NCI-H146 treated with DMSO at 0.1 percent for 48 hours (cell line): ENCODE measurements at regions not wholly inside any gene's neighbourhood (a gene's known extent, or its start where the extent isn't known, plus 50 kb on each side); places are given as distances from the start of the nearest gene placed in this dataset.

Experiments
- DNase-seq: peaks from one replicate; lab custom pipeline; 2025; ENCODE audit not compliant: unreplicated experiment; lab: John Stamatoyannopoulos, UW

DNA sequence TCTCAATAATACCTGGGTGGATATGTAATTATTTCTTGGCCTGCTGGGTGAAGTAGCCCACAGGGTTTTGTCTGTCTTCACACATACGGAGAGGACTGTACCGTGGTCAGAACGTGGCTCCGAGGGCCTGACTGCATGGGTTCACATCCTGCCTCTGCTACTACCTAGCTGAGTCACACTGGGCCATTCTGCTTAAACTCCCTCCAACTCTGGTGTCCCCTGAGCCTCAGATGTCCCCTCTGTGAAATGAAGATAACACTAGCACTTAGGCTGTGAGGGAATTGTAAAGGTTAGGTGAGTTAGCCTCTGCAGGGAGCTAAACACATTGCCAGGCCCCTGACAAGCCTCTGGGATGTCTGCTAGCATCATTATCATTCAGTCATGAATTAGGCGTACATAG lies 120.1 kb upstream of the NABP1 start:
- no peak for DNase-seq

DNA sequence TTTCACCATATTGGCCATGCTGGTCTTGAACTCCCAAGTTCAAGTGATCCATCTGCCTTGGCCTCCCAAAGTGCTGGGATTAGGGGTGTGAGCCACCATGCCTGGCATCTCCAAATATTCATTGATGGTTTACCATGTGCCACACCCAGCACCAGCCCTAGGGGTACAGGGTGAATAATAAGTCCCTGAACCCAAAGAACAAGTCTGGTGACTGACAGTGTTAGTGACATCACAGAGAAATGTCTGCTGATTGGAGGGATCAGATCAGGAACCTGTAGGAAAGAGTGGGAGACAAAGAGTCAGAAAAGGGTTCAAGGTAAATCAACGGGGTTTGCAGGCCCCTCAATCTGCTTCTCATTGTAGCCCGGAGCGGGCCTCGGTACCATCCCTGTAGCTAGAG lies 118.4 kb upstream of the NABP1 start:
- DNase-seq: no peak

DNA sequence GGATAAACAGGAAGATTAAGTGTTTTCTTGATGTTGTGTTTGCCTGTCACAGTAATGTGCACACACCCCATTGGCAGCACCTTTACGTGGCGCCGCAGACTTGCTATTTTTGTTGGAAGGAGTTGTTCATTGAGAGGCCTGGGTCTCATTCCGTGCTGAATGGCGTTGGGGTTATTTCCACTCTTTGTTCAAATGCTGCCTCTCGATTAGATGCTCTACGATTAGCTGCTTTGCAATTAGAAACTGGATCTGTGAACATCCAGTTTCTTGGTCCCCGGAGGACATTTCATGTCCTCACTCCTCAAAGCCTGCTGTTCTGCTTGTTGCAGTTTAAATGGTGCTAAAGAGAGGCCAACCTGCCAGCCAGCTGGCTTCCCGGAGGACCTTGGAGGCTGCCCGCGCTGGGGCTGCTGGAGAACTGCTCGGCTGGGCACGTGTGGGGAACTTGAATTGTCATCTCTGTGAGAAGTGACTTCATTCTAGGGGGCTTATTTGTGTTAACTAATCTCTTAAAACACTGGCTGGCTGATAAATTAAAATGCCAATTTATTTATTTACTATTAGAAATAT lies 117.4 kb upstream of the NABP1 start:
- no peak for DNase-seq

DNA sequence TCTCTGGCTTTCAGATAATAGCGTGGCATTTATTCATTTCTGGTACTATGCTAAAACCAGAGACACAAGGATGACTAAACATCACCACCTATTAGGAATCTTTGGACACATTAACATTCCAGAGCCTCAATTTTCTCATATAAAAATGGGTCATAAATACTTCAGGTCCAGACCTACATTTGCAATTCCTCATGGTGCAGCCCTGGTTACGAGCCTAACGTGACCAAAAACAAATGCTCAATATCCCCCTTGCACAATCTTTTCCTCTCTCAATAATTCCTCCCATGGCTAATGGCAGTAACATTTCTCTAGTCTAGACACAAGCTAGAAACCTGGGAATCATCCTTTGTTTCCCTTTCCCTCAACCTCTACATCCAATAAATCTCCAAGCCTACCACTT lies 112.8 kb upstream of the NABP1 start:
- DNase-seq: no peak

DNA sequence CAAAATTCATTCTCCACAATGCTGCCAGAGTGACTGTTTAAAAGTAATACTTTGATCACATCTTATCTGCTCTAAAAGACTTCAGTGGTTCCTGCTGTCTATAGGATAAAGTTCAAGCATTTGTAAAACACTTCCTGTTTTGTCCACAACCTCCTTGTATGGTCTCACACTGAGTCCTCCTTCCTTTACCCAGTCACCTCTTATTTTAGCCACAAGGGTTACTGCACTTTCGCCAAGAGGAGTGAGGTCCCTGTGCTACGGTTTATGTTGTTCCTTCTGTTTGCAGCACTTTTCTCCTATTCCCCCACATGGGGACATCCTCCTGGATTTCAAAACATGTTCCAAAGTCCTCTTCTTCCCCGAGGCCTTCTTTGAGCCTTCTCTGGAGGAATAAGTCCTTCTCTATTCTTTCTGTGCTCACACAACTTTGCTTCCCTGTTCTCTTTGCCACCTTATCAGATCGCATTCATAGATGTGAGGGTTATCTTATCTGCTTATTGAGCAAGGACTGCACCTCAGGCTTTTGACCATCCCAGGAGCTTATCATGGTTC lies 112.2 kb upstream of the NABP1 start:
- DNase-seq: no peak

DNA sequence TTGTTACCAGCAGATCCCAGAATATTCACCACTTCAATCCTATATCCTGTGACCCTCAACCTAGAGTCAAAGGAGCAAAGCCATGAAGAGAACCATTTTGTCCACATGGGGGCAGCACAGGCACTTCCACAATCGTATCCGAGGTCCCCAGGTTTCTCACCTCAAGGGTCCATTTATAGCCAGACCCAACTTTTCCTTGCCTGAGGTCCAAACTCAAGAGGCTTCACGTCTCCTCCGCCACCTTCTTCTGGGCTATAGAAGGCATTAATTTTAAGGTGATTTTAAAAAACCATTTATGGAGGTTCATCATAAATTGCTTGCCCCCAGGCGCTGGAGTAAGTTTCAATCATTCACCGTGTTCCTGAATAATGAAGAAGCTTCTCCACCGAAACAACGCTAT lies 111.6 kb upstream of the NABP1 start:
- peak; percentile 40 for DNase-seq

DNA sequence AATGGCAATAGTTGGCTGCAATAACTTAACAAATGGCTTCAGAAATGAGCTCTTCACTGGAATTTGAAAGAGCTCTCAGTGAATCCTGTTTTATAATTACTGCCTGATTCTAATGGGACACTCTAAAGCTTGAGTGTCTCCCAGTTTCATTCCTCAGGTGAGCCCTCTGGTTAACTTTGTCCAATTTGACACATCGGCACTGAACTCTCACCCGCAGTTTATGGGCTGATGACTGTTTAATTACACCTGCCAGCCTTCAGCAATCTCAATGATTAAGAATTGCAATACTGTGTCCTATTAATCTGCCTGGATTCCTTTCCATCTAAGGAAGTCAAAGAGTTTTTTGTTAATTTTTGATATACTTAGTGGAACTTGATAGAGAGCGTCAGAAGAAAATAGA lies 110.7 kb upstream of the NABP1 start:
- no peak for DNase-seq

DNA sequence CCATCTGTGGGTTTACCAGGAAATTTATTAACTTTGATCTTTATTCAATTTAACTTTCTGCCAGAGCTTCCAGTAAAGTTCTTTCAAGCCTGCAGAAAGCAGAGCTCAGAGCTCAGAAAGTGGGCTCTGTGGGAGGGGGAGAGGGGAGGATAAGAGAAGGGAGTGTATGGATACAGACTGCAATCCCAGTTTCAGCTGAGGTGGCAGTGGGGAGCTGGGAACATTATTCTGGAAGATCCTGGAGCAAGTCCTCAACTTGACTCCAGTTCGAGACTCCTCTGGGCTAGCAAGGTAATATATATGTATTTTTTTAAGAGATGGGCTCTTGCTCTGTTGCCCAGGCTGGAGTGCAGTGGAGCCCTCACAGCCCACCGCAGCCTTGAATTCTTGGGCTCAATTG lies 108.9 kb upstream of the NABP1 start:
- no peak for DNase-seq

DNA sequence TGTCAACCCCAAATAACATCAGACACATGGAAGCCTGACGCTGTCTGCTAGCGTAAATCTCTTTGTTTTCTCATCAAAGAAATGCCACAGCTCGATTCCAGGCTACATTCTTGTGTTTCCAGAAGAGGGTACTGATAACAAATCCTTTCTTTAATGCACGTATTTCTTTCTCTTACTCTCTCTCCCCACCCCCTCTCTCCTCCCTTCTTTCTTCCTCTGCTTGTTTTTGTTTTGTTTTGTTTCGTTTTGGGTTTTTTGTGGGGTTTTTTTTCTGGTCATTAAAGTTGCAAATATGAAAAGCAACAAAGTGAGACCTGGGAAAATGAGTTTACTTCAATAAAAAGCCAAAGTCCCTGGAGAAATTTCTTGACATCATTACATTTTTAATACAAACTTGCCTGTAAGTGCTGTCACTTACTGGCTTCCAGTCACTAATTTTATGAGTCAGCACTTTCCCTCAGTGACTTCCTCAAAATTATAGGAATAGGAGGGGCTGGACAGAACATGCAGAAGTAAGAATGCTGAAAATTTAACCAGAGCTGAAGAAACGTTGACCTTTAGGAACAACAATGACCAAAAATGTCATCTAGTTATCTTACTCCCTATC lies 106.7 kb upstream of the NABP1 start:
- peak; percentile 20 for DNase-seq

DNA sequence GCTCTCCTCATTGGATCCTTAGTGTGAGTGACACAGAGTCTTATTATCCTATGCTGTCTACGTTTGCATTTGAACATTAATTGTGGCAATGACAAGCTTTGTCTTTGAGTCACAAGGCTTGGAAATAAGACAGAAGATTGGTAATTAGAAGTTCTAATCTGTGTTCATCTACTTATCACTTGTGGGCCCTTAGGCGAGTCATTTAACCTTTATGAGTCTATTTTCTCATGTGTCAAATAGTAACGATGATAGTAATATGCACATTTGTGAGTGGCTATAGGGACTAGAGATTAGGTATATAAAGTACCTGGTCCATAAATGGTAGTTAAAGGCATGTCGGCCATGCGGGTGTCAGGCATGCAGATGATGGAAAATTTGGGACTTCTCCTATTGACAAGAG lies 105.6 kb upstream of the NABP1 start:
- DNase-seq: no peak

DNA sequence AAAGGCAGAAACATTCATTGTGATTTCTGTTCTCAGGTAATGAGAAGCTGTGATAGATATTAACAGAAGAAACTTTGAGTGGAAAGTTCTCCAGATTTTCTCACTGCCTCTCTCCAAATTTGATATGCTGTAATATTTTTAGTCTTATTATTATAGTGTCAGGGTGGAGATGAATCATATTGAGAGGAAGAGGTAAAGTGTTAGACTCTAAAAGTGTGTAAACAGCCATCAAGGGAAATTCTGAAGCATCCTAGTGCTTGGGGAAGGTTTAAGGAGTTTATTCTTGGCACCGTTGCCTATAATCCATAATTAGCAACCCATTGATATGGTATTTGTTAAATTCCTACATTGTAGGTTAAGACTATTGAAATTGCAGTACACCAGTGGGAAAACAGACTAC lies 104.7 kb upstream of the NABP1 start:
- DNase-seq: no peak

DNA sequence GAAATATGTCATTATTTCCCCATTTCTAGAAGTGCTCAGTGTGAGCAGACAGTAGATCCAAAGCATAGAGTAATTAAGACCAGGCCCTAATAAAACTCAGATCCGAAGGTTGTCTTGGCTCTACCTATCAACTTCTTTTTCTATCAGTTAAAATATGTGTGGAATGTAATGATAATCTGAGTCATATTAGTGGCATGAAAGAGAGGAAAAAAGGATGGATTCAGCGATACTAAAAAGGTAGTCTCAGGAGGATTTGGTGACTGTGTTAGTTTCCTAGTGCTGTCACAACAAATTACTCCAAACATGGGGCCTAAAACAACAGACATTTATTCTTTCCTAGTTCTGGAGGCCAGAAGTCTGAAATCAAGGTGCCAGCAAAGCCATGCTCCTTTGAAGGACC lies 103.7 kb upstream of the NABP1 start:
- no peak for DNase-seq

DNA sequence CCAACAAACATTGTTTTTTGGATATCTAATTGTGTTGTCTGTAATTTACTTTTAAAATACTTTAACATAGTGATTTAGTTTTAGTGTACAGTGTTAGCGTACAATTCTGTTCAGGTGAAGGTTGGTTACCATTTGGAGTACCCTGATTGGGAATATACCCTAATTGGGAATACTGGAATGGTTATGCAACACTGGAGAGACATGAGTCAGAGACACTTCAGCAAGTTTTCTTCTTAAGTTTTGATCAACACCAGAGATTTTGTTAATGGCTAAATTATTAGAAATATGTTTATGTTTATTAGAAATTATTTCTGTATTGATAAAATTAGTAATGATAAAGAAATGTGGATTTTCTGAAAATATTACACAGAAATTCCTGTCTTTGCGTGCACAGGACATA lies 100.3 kb upstream of the NABP1 start:
- DNase-seq: no peak

DNA sequence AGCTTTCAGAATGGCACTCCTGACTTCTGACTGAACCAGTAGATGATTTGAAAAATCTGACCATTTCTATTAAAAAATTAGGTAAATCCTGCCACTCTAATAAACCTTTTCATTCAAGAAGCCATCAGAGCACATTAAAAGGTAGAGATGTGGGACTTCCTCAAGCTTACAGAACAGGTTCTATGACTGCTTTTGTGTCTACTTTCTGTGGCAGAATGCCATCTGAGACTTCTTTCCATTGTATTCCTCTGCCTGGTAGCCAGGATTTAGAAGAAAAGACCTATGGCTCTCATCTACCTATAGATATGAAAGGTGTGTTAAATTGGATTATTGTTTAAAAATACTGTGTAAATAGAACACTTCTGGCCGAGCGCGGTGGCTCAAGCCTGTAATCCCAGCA lies 99.9 kb upstream of the NABP1 start:
- DNase-seq: no peak

DNA sequence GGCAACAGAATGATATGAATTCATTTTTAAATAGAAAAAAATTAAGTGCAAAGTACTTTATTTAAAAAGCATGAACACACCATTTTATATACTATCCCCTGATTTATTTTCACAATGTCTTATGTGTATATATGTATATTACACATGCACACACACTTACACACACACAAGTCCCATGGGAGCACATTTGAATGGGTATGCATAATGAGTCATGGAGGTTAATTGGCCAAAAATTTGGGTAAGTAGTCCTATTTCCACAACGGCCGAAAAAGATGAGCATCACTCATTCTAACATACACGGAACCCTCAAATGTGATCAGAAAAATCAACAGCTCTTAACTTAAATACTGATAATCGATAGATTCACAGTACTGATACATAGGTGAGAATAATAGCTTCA lies 97.4 kb upstream of the NABP1 start:
- no peak for DNase-seq

DNA sequence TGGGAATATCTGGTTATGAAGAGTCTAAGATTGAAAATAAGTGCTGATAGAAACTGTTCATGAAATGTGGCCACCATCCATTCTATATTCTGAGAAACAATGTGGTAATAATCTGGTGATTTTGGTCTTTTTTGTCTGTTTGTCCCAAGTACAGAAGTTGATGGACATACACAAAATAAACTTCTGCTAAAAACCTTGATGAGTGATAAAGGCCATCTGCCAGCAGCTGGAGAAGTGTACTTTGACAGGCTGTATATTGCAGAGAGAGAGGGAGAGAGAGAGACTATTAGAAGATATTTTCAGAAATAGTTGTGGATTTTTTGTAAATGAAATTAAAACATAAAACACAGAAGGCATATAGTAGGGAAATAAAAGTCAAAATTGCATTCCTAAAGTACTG lies 96.9 kb upstream of the NABP1 start:
- DNase-seq: no peak

DNA sequence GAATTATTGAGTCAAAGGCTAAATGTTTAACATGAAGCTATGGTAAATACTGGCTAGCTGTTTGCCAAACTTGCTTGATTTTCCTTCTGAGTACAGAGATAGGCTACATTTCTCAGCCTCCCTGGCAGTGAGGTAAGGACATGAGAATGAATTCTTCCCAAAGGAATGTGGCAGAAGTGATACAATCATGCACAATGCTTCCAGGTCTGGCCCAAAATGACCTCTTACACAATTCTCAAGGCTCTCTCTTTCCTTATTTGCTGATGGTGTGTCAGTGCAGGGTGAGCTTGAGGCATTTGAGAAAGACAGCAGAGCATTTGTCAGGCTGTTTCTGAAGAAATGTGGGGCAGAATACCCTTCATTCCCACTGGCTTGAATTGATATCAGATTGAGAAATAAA lies 95.6 kb upstream of the NABP1 start:
- no peak for DNase-seq

DNA sequence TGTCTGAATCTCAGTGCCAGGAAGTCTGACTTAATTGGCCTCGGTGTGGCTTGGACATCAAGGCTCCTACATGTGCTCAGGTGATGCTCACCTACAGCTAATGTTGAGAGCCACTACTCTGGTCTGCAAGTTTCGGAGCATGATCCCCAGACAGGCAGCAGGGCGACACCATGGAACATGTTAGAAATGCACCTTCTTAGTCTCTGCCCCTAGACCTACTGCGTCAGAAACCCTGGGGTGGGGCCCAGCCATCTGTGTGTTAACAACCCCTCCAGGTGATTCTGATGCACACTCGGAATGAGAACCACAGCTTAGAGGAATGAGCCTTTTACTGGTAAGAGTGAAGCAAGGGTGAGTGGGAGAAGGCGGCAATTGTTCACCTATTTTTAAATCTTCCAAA lies 86.9 kb upstream of the NABP1 start:
- no peak for DNase-seq

DNA sequence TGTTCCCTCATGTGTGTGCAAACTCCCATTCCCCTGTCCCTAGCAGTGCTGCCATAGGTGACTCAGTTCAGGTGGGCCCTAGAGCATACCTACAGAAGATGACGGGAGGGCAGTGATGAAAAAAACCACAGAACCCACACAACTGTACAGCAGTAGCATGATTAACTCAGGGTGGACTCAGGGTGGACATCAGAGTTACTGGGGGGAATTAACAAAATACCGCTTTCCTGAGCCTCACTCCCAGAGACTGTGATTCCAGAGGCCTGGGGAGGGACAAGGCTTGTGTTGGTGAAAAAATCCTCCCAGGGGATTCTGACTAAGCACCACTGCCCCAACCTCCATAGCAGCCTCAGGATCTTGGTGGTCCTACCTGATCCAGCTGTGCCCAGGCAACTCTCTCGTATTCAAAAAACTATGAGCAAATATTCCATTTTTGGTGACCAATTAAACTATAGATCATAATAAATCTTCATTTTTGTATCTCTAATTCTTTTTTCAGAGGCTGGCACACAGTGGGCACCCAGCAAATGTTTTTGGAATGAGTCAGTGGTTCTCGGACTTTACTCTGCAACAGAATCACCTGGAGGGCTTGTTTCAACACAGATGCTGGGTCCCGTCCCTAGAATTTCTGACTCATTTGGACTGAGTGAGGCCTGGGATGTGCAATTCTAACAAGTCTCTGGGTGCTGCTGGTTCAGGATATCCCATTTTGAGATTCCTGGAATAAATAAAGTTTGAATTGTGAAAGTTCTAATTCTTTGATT lies 84.1 kb upstream of the NABP1 start:
- DNase-seq: no peak

DNA sequence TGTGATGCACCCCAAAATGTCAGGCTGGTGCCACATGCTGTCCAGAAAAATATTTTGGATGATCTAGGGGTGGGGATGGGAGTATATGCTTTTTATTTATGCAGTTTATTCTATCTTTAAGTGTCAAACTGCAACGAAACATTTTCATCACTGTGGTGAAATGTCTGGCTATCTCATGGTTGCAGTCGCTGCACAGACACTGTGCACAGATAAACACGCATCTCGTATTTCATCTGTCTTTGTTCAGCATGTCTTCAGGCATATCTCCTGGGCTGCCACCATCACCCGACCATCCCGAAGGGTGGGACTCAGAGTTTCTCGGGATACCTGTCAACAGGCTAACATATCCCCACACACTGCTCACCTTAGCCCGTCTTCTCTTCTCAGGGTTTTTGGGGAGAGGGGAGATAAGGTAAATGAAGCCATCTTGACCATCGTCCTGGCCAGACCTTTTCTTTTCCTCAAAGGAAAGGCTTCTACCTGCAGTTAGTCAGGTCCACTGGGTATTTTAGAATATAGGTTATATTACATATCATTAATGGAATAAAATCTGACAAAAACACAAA lies 80.7 kb upstream of the NABP1 start:
- peak; percentile 2 for DNase-seq

DNA sequence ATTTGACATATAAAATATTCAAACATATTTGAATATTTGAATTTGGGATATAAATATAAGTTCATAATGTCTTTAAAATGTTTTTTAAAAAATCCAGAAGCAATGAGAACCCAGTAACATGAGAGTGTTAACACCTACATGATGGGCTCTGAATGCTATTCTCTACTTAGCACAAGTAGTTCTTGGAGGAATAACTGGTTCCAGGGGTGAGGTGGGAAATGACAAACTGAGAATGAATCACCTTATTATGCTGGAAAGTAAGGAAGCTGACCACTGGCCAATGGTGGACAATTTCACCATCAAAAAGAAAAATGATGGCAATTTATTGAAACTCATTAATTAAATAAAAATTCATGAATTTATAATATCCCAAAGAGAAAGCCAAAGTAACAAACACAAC lies 79.6 kb upstream of the NABP1 start:
- no peak for DNase-seq

DNA sequence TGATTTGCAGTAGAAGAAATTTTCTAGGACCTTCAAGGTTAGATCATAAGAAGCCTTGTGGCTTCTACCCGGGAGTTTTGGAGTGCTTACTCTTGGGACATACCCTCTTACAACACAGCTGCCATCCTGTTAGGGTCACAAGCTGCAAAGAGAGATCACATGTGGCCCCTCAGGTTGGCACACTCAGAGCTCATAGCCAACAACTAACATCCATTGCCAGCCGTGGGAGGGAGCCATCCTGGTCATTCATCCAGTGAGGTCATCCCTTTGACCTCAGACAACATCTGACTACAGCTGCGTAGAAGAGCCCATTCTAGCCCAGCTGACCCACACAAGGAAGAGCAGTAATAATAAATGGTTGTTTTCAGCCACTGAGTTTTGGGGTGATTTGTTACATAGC lies 76.9 kb upstream of the NABP1 start:
- no peak for DNase-seq
